Lower leg skin (tissue), 3 donors: ENCODE measurements at regions not wholly inside any gene's neighbourhood (a gene's known extent, or its start where the extent isn't known, plus 50 kb on each side); places are given as distances from the start of the nearest gene placed in this dataset.

ENCODE experiments used
- CTCF ChIP-seq, 3 donors: fragments of 450-650 bp; IDR thresholded peaks; one replicate each; pipeline ENCODE4 v1.5.1; 2016; ENCODE audit warnings: antibody characterized with exemption in 3 of 3, mild to moderate bottlenecking in 3 of 3, moderate library complexity in 2 of 3
- POLR2A ChIP-seq, 2 donors: fragments of 450-650 bp; IDR thresholded peaks; one replicate each; pipeline ENCODE4 v1.6.1; 2016 to 2017; ENCODE audit warnings: antibody characterized with exemption in 2 of 2, mild to moderate bottlenecking in 1 of 2, moderate library complexity in 1 of 2

- no peak for TF ChIP-seq CTCF (IDR thresholded peaks at IDR 0.05)
- TF ChIP-seq POLR2A (IDR thresholded peaks at IDR 0.05): no peak
Measured at GRCh38 chr11:97641988-97642387, 1252.2 kb downstream of the JRKL start.
